H1 (cell line): ENCODE measurements at regions not wholly inside any gene's neighbourhood (a gene's known extent, or its start where the extent isn't known, plus 50 kb on each side); places are given as distances from the start of the nearest gene placed in this dataset.

Experiments
- CTCF ChIA-PET: fragments of 300-600 bp; sonication (Branson Sonifier 250); formaldehyde crosslinking; loops from one replicate; lab custom pipeline; 2021; ENCODE audit not compliant: partially characterized antibody; lab: Charles Lee
- POLR2A ChIA-PET: fragments of 300-600 bp; sonication (Branson Sonifier 250); formaldehyde crosslinking; loops from one replicate; lab custom pipeline; 2021; ENCODE audit warnings: inconsistent platforms; ENCODE audit not compliant: partially characterized antibody; lab: Charles Lee
- DNase-seq, 2 experiments: peaks; one replicate each; pipeline versions ENCODE4 v3.0.0 to v3.0.0-alpha.2; 2010 to 2022; ENCODE audit warnings: low spot score in 2 of 2, low read depth in 1 of 2, mixed read lengths in 1 of 2
- FAIRE-seq: peaks from 2 replicates; lab custom pipeline; 2011; peaks lifted over from hg19 to GRCh38; lab: Jason Lieb, UNC
- H2AFZ ChIP-seq: 2 replicates; pipeline ENCODE4 v1.8.1; 2012; ENCODE audit warnings: low read length, inconsistent platforms
- H2AK5ac ChIP-seq: 2 replicates; pipeline ENCODE4 v1.6.1; 2013; ENCODE audit warnings: low read depth, low read length
- H2BK120ac ChIP-seq: replicated peaks from 2 replicates; pipeline ENCODE3; 2013; ENCODE audit warnings: low read depth, low read length, inconsistent platforms
- H2BK12ac ChIP-seq: 2 replicates; pipeline ENCODE4 v1.6.1; 2013; ENCODE audit warnings: low read depth, low read length
- H2BK15ac ChIP-seq: 2 replicates; pipeline ENCODE4 v1.6.1; 2013; ENCODE audit warnings: low read length
- H2BK20ac ChIP-seq: 2 replicates; pipeline ENCODE4 v1.6.1; 2013; ENCODE audit warnings: low read length
- H2BK5ac ChIP-seq: 2 replicates; pipeline ENCODE4 v1.6.1; 2013; ENCODE audit warnings: low read depth, low read length
- H3K14ac ChIP-seq: 2 replicates; pipeline ENCODE4 v1.6.1; 2013; ENCODE audit warnings: inconsistent platforms; ENCODE audit not compliant: insufficient read length
- H3K18ac ChIP-seq: 2 replicates; pipeline ENCODE4 v1.6.1; 2013; ENCODE audit warnings: low read length; ENCODE audit errors: extremely low read depth
- H3K23ac ChIP-seq: 2 replicates; pipeline ENCODE4 v1.6.1; 2013; ENCODE audit warnings: inconsistent platforms; ENCODE audit not compliant: insufficient read length
- H3K23me2 ChIP-seq: 2 replicates; pipeline ENCODE4 v1.6.1; 2013; ENCODE audit warnings: low read depth, low read length
- H3K27ac ChIP-seq: 2 replicates; pipeline ENCODE4 v1.6.1; 2011; ENCODE audit warnings: low read depth, low read length, inconsistent platforms
- H3K27me3 ChIP-seq, 4 experiments: replicated peaks in 1 of 4; 1 replicate in 1 of 4; 2 replicates in 3 of 4; pipeline versions ENCODE4 v1.6.1 to v1.8.1; 2011 to 2013; ENCODE audit warnings: low read length in 3 of 4, mild to moderate bottlenecking in 3 of 4, inconsistent platforms in 2 of 4, mixed read lengths in 2 of 4, moderate library complexity in 1 of 4; ENCODE audit not compliant: control insufficient read depth in 3 of 4, insufficient read depth in 3 of 4; ENCODE audit errors: extremely low read depth in 1 of 4
- H3K36me3 ChIP-seq, 4 experiments: 2 replicates each; pipeline versions ENCODE4 v1.6.1 to v1.8.1; 2011 to 2013; ENCODE audit warnings: mild to moderate bottlenecking in 4 of 4, low read length in 3 of 4, moderate library complexity in 2 of 4, control low read depth in 1 of 4, inconsistent platforms in 1 of 4; ENCODE audit not compliant: insufficient read depth in 4 of 4, control insufficient read depth in 2 of 4
- H3K4ac ChIP-seq: replicated peaks from 2 replicates; pipeline ENCODE3; 2013; ENCODE audit warnings: low read length, low read depth, mixed read lengths, inconsistent platforms; ENCODE audit not compliant: insufficient read length
- H3K4me1 ChIP-seq, 4 experiments: replicated peaks in 1 of 4; 1 replicate in 1 of 4; 2 replicates in 3 of 4; pipeline versions ENCODE4 v1.6.1 to v1.8.1; 2011 to 2013; ENCODE audit warnings: low read length in 3 of 4, inconsistent platforms in 2 of 4, mixed read lengths in 1 of 4; ENCODE audit not compliant: insufficient read depth in 4 of 4, control insufficient read depth in 3 of 4
- H3K4me2 ChIP-seq, 2 experiments: 2 replicates each; pipeline versions ENCODE4 v1.6.1 to v1.8.1; 2011 to 2013; ENCODE audit warnings: low read depth in 2 of 2, low read length in 2 of 2, control low read depth in 1 of 2, inconsistent platforms in 1 of 2, mild to moderate bottlenecking in 1 of 2; ENCODE audit not compliant: insufficient read depth in 1 of 2
- H3K4me3 ChIP-seq, 4 experiments: fragments of 200-600, 300-600 bp in 1 of 4; sonication (generic), shearing (Covaris generic), sonication (Bioruptor Twin) in 1 of 4; 2 replicates each; pipeline versions ENCODE4 v1.5.1 to v1.8.1; 2011 to 2016; ENCODE audit warnings: low read length in 4 of 4, low read depth in 3 of 4, control low read depth in 2 of 4, inconsistent platforms in 2 of 4, mild to moderate bottlenecking in 2 of 4, mixed read lengths in 1 of 4, moderate library complexity in 1 of 4; ENCODE audit not compliant: insufficient read depth in 2 of 4; ENCODE audit errors: extremely low read depth in 1 of 4
- H3K56ac ChIP-seq: replicated peaks from 2 replicates; pipeline ENCODE3; 2013; ENCODE audit warnings: low read depth, mild to moderate bottlenecking, mixed read lengths, low read length, inconsistent platforms; ENCODE audit not compliant: insufficient read length
- H3K79me1 ChIP-seq: 2 replicates; pipeline ENCODE4 v1.6.1; 2013; ENCODE audit warnings: low read depth, low read length, control low read depth
- H3K79me2 ChIP-seq, 2 experiments: 2 replicates each; pipeline versions ENCODE4 v1.6.1 to v1.8.1; 2012 to 2013; ENCODE audit warnings: low read length in 2 of 2, mild to moderate bottlenecking in 2 of 2, inconsistent platforms in 1 of 2; ENCODE audit not compliant: insufficient read depth in 2 of 2, control insufficient read depth in 1 of 2
- H3K9ac ChIP-seq, 4 experiments: replicated peaks in 1 of 4; 1 replicate in 1 of 4; 2 replicates in 3 of 4; pipeline versions ENCODE4 v1.6.1 to v1.8.1; 2011 to 2013; ENCODE audit warnings: low read depth in 3 of 4, low read length in 3 of 4, control low read depth in 2 of 4, mild to moderate bottlenecking in 2 of 4, moderate library complexity in 2 of 4, inconsistent platforms in 1 of 4; ENCODE audit errors: extremely low read depth in 1 of 4
- H3K9me3 ChIP-seq, 2 experiments: 2 replicates each; pipeline versions ENCODE4 v1.6.1 to v1.8.1; 2012 to 2013; ENCODE audit warnings: mild to moderate bottlenecking in 2 of 2, moderate library complexity in 2 of 2, control low read depth in 1 of 2, inconsistent platforms in 1 of 2, low read depth in 1 of 2, low read length in 1 of 2, mixed read lengths in 1 of 2; ENCODE audit not compliant: insufficient read depth in 2 of 2
- H4K20me1 ChIP-seq, 2 experiments: replicated peaks in 1 of 2; 2 replicates each; pipeline versions ENCODE3 to v1.8.1; 2011 to 2013; ENCODE audit warnings: inconsistent platforms in 2 of 2, low read length in 2 of 2, mild to moderate bottlenecking in 1 of 2; ENCODE audit not compliant: insufficient read depth in 2 of 2, control insufficient read depth in 1 of 2
- H4K5ac ChIP-seq: 2 replicates; pipeline ENCODE4 v1.6.1; 2013; ENCODE audit warnings: low read length, low read depth, mixed read lengths, inconsistent platforms; ENCODE audit not compliant: insufficient read length
- H4K8ac ChIP-seq: 2 replicates; pipeline ENCODE4 v1.8.0; 2013; ENCODE audit warnings: mild to moderate bottlenecking, moderate library complexity, low read length, inconsistent platforms; ENCODE audit not compliant: insufficient read depth; ENCODE audit errors: extremely low read depth
- H4K91ac ChIP-seq: replicated peaks from 2 replicates; pipeline ENCODE3; 2013; ENCODE audit warnings: low read length, mixed read lengths, inconsistent platforms; ENCODE audit not compliant: insufficient read length
- ATF2 ChIP-seq: IDR thresholded peaks from 2 replicates; pipeline ENCODE4 v1.6.1; 2012; ENCODE audit warnings: low read length, inconsistent platforms
- CTBP2 ChIP-seq: IDR thresholded peaks from 2 replicates; pipeline ENCODE4 v1.7.0; 2011; ENCODE audit warnings: borderline replicate concordance, mild to moderate bottlenecking, moderate library complexity, mixed read lengths, low read length; ENCODE audit not compliant: insufficient read depth, insufficient read length
- EP300 ChIP-seq, 2 experiments: IDR thresholded peaks; 1 replicate in 1 of 2; 2 replicates in 1 of 2; pipeline ENCODE4 v1.6.1; 2011 to 2012; ENCODE audit warnings: low read depth in 2 of 2, low read length in 2 of 2, mild to moderate bottlenecking in 2 of 2, borderline replicate concordance in 1 of 2, inconsistent platforms in 1 of 2, moderate library complexity in 1 of 2
- JUN ChIP-seq: IDR thresholded peaks from 2 replicates; pipeline ENCODE4 v1.6.1; 2011; ENCODE audit warnings: low read depth, mild to moderate bottlenecking, improper control_type of control experiment, low read length
- POLR2AphosphoS5 ChIP-seq: IDR thresholded peaks from 2 replicates; pipeline ENCODE4 v1.6.1; 2011; ENCODE audit warnings: low read depth, low read length
- SIRT6 ChIP-seq: IDR thresholded peaks from one replicate; pipeline ENCODE4 v1.7.1; 2012; ENCODE audit warnings: low read length, inconsistent platforms
- SRF ChIP-seq: IDR thresholded peaks from 2 replicates; pipeline ENCODE4 v1.6.1; 2011; ENCODE audit warnings: mild to moderate bottlenecking, low read depth, low read length, moderate library complexity
- SUZ12 ChIP-seq: fragments of 200-600 bp; sonication (generic); IDR thresholded peaks from 2 replicates; pipeline ENCODE4 v1.6.1; 2012; ENCODE audit warnings: mild to moderate bottlenecking, inconsistent platforms, low read length, moderate library complexity, mixed read lengths
- TBP ChIP-seq: IDR thresholded peaks from 2 replicates; pipeline ENCODE4 v1.6.1; 2011; ENCODE audit warnings: low read depth, low read length, improper control_type of control experiment
- WGBS, 2 experiments: shearing (Covaris generic) in 1 of 2; methylation state at CpG; one replicate each; pipeline versions ENCODE4 v1.1.6 to v1.1.7; 2013 to 2015; ENCODE audit warnings: low lambda C conversion rate in 2 of 2, mixed read lengths in 2 of 2, inconsistent platforms in 1 of 2, low coverage in 1 of 2, missing lambda C conversion rate in 1 of 2; ENCODE audit not compliant: insufficient replicate concordance in 2 of 2, insufficient coverage in 1 of 2, insufficient read length in 1 of 2; ENCODE audit errors: extremely low coverage in 1 of 2, missing lambda C conversion rate in 1 of 2; 5-methylcytosine and 5-hydroxymethylcytosine counted together

GRCh38 chr6:4435981-4436445, 300.6 kb upstream of the ECI2 start:
- Histone ChIP-seq H2BK5ac (no peak overlapping the region), H3K4me3 (no peak overlapping the region), H4K8ac (no peak overlapping the region), H4K91ac (no peak overlapping the region), H3K23ac (no peak overlapping the region), H2BK20ac (no peak overlapping the region), H3K4ac (no peak overlapping the region), H2AFZ (no peak overlapping the region), H3K79me2 (no peaks in the 10 kb centered on the region), H3K9ac (no peak overlapping the region), H2BK120ac (no peak overlapping the region)
- WGBS, 2 experiments, result 90% methylated on average over 2 of the region's 2 CpGs; no CpG with 5 or more reads in 1 of the 2 experiments
- CTCF ChIA-PET, result interaction anchor here (0.8 to 1.3 kb wide), 2 partner anchors 24 to 349 kb away, joined by 3 read pairs; no protein-coding TSS in a partner anchor
- TF ChIP-seq CTBP2, result no peak
- no peak for TF ChIP-seq ATF2
- TF ChIP-seq SUZ12, result no peak
- TF ChIP-seq TBP, result no peak
- no peak for TF ChIP-seq EP300 (IDR thresholded peaks at IDR 0.05; ENCODE audit: borderline replicate concordance in 1 of 2, low read depth in 2 of 2, low read length in 2 of 2)
- no peak for TF ChIP-seq POLR2AphosphoS5
- TF ChIP-seq SRF, result no peak
- no peak for TF ChIP-seq JUN
- TF ChIP-seq SIRT6, result no peak
- TF ChIP-seq, all 59 proteins: peak for 0
- H3K14ac ChIP-seq, result no peak overlapping the region
- H3K27ac ChIP-seq, result no peak overlapping the region
- H3K9me3 ChIP-seq, result no peaks in the 10 kb centered on the region
- POLR2A ChIA-PET, result interaction anchor here (0.7 kb wide), 1 partner anchor 780 kb away, joined by 3 read pairs; no protein-coding TSS in a partner anchor
- H3K56ac ChIP-seq, result no peak overlapping the region
- no peak overlapping the region for H2BK12ac ChIP-seq
- H4K5ac ChIP-seq, result no peak overlapping the region
- H3K27me3 ChIP-seq, result no peaks in the 10 kb centered on the region
- H3K4me1 ChIP-seq, result no peaks in the 10 kb centered on the region
- no peaks in the 10 kb centered on the region; the same call in 1 of the 2 replicates for H3K23me2 ChIP-seq
- no peak for DNase-seq
- H3K4me2 ChIP-seq, result no peak overlapping the region
- H3K36me3 ChIP-seq, result no peaks in the 10 kb centered on the region
- no peak overlapping the region for H2AK5ac ChIP-seq
- H3K79me1 ChIP-seq, result no peaks in the 10 kb centered on the region
- H3K18ac ChIP-seq, result no peak overlapping the region
- no peak overlapping the region for H2BK15ac ChIP-seq
- H4K20me1 ChIP-seq, result no peaks in the 10 kb centered on the region
- FAIRE-seq, result no peak
